OCI-LY3 (cell line): ENCODE measurements at regions not wholly inside any gene's neighbourhood (a gene's known extent, or its start where the extent isn't known, plus 50 kb on each side); places are given as distances from the start of the nearest gene placed in this dataset.

Source experiments
- H2AFZ ChIP-seq: fragments of 200-600, 300-600 bp; shearing (Covaris generic); 2 replicates; pipeline ENCODE4 v1.6.0; 2014; ENCODE audit warnings: antibody characterized with exemption, low read depth, low read length
- H3K27ac ChIP-seq: fragments of 200-600, 300-600 bp; sonication (generic); 2 replicates; pipeline ENCODE4 v1.5.1; 2014; ENCODE audit warnings: mild to moderate bottlenecking, low read length, moderate library complexity, mixed read lengths
- H3K27me3 ChIP-seq: fragments of 200-600, 300-600 bp; sonication (generic); 2 replicates; pipeline ENCODE4 v1.6.1; 2014; ENCODE audit warnings: low read depth, low read length, mixed read lengths
- H3K36me3 ChIP-seq: fragments of 200-600, 300-600 bp; sonication (generic); replicated peaks from 2 replicates; pipeline ENCODE3; 2014; ENCODE audit warnings: low read depth, low read length, mixed read lengths
- H3K4me1 ChIP-seq: fragments of 300-600, 200-600 bp; sonication (generic); 2 replicates; pipeline ENCODE4 v1.6.1; 2014; ENCODE audit warnings: low read length, mixed read lengths
- H3K4me2 ChIP-seq: fragments of 200-600, 300-600 bp; sonication (generic); 2 replicates; pipeline ENCODE4 v1.6.1; 2014; ENCODE audit warnings: low read length, mixed read lengths
- H3K4me3 ChIP-seq: fragments of 300-600, 200-600 bp; sonication (generic); 2 replicates; pipeline ENCODE4 v1.5.1; 2014; ENCODE audit warnings: antibody characterized with exemption, mild to moderate bottlenecking, low read length, moderate library complexity
- H3K79me2 ChIP-seq: fragments of 300-600, 200-600 bp; shearing (Covaris generic); 2 replicates; pipeline ENCODE4 v1.6.1; 2014; ENCODE audit warnings: mild to moderate bottlenecking, low read length, mixed read lengths
- H3K9ac ChIP-seq: fragments of 300-600, 200-600 bp; shearing (Covaris generic); 2 replicates; pipeline ENCODE4 v1.6.0; 2014; ENCODE audit warnings: mild to moderate bottlenecking, low read length, moderate library complexity
- H3K9me3 ChIP-seq: fragments of 200-600, 300-600 bp; shearing (Covaris generic); 2 replicates; pipeline ENCODE4 v1.6.1; 2014; ENCODE audit warnings: low read length, mixed read lengths; ENCODE audit not compliant: insufficient read depth
- H4K20me1 ChIP-seq: fragments of 200-600, 300-600 bp; sonication (generic); 2 replicates; pipeline ENCODE4 v1.6.1; 2016; ENCODE audit warnings: low read length, mixed read lengths; ENCODE audit not compliant: insufficient read depth
- CTCF ChIP-seq: fragments of 200-600, 300-600 bp; sonication (generic); IDR thresholded peaks from 2 replicates; pipeline ENCODE4 v1.5.1; 2014; ENCODE audit warnings: antibody characterized with exemption, low read length, low read depth
- EZH2phosphoT487 ChIP-seq: fragments of 200-600 bp; shearing (Covaris generic); IDR thresholded peaks from 2 replicates; pipeline ENCODE4 v1.6.1; 2018; ENCODE audit warnings: antibody characterized with exemption, mixed run types, low read depth

- no peak overlapping the region for H3K4me2 ChIP-seq
- H3K27ac ChIP-seq = no peak overlapping the region
- H3K9me3 ChIP-seq = no peaks in the 10 kb centered on the region
- no peaks in the 10 kb centered on the region for H3K36me3 ChIP-seq
- no peak overlapping the region for H3K9ac ChIP-seq
- H3K4me1 ChIP-seq = no peaks in the 10 kb centered on the region
- H3K27me3 ChIP-seq = peaks cover 23% of the 10 kb centered on the region; the same call in 1 of the 2 replicates
- no peaks in the 10 kb centered on the region for H3K79me2 ChIP-seq
- no peak overlapping the region for H2AFZ ChIP-seq
- no peak overlapping the region for H3K4me3 ChIP-seq
- TF ChIP-seq CTCF (no peak), EZH2phosphoT487 (no peak)
- no peaks in the 10 kb centered on the region for H4K20me1 ChIP-seq
These were observed 285.9 kb downstream of the KLF6 start for GRCh38 chr10:3499120-3499519.

GRCh38 chr10:3497581-3497980, 287.4 kb downstream of the KLF6 start:
- no peaks in the 10 kb centered on the region for H3K4me1 ChIP-seq

GRCh38 chr10:3496138-3496537, 288.9 kb downstream of the KLF6 start:
- Histone ChIP-seq H2AFZ (no peak overlapping the region), H3K27me3 (peaks cover 23% of the 10 kb centered on the region; the same call in 1 of the 2 replicates), H4K20me1 (no peaks in the 10 kb centered on the region), H3K4me1 (no peaks in the 10 kb centered on the region), H3K27ac (no peak overlapping the region), H3K4me2 (no peak overlapping the region), H3K36me3 (no peaks in the 10 kb centered on the region), H3K79me2 (no peaks in the 10 kb centered on the region), H3K9ac (no peak overlapping the region), H3K9me3 (no peaks in the 10 kb centered on the region), H3K4me3 (no peak overlapping the region)
- TF ChIP-seq CTCF = no peak
- TF ChIP-seq EZH2phosphoT487 = no peak

More at GRCh38 chr10:3497581-3497980, 287.4 kb downstream of the KLF6 start:
- Histone ChIP-seq H3K27ac (no peak overlapping the region), H4K20me1 (no peaks in the 10 kb centered on the region), H3K9me3 (no peaks in the 10 kb centered on the region), H3K36me3 (no peaks in the 10 kb centered on the region), H3K4me2 (no peak overlapping the region), H3K4me3 (no peak overlapping the region), H2AFZ (no peak overlapping the region), H3K27me3 (peaks cover 23% of the 10 kb centered on the region; the same call in 1 of the 2 replicates), H3K79me2 (no peaks in the 10 kb centered on the region), H3K9ac (no peak overlapping the region)
- no peak for TF ChIP-seq EZH2phosphoT487
- TF ChIP-seq CTCF = no peak

- Histone ChIP-seq H4K20me1 (no peaks in the 10 kb centered on the region), H3K4me3 (no peak overlapping the region), H3K27ac (no peak overlapping the region), H3K79me2 (no peaks in the 10 kb centered on the region), H3K36me3 (no peaks in the 10 kb centered on the region), H2AFZ (no peak overlapping the region), H3K9ac (no peak overlapping the region), H3K9me3 (no peaks in the 10 kb centered on the region), H3K4me2 (no peak overlapping the region), H3K4me1 (no peaks in the 10 kb centered on the region), H3K27me3 (peaks cover 23% of the 10 kb centered on the region; the same call in 1 of the 2 replicates)
- no peak for TF ChIP-seq CTCF
These were observed 289.7 kb downstream of the KLF6 start for GRCh38 chr10:3495281-3495680.
